GM12878 (cell line): ENCODE measurements at regions not wholly inside any gene's neighbourhood (a gene's known extent, or its start where the extent isn't known, plus 50 kb on each side); places are given as distances from the start of the nearest gene placed in this dataset.

Experiments
- ATAC-seq: fragments of 200-7000 bp; cut with Tn5 transposase; 3 replicates; pipeline ENCODE4 v1.9.1; 2020; ENCODE audit warnings: mild to moderate bottlenecking, moderate library complexity
- BruUV-seq: library from RNA; stranded (reverse); fragments of 400-500 nt; replicated peaks from 2 replicates; lab custom pipeline; 2021; lab: Mats Ljungman, UMichigan
- CTCF ChIA-PET: fragments of 300-600 bp; sonication (Branson Sonifier 250); formaldehyde crosslinking; extraction: SDS; loops from one replicate; lab custom pipeline; 2021; ENCODE audit warnings: inconsistent platforms; lab: Yijun Ruan, JAX
- POLR2A ChIA-PET: fragments of 350-600 bp; formaldehyde crosslinking; extraction: SDS; loops from one replicate; lab custom pipeline; 2021; ENCODE audit warnings: inconsistent platforms; lab: Charles Lee
- RAD21 ChIA-PET: fragments of 300-600 bp; sonication (Branson Sonifier 250); formaldehyde crosslinking; loops from one replicate; lab custom pipeline; 2023; ENCODE audit warnings: antibody characterized with exemption; ENCODE audit not compliant: unreplicated experiment; lab: Charles Lee
- SMC1A ChIA-PET: fragments of 300-600 bp; sonication (Branson Sonifier 250); formaldehyde crosslinking; loops from one replicate; lab custom pipeline; 2023; ENCODE audit not compliant: unreplicated experiment, uncharacterized antibody; lab: Charles Lee
- DNase-seq: peaks from one replicate; pipeline ENCODE4 v3.0.0-alpha.2; 2011; ENCODE audit warnings: low read depth, low spot score
- FAIRE-seq: peaks from 3 replicates; lab custom pipeline; 2011; peaks lifted over from hg19 to GRCh38; lab: Jason Lieb, UNC
- H2AFZ ChIP-seq: 2 replicates; pipeline ENCODE4 v1.6.0; 2011; ENCODE audit warnings: low read depth, low read length, control low read depth; ENCODE audit not compliant: control insufficient read depth
- H3K27ac ChIP-seq: 2 replicates; pipeline ENCODE4 v1.5.1; 2011; ENCODE audit warnings: control low read depth; ENCODE audit not compliant: control insufficient read depth, insufficient read depth
- H3K27me3 ChIP-seq, 2 experiments: replicated peaks in 1 of 2; 2 replicates each; pipeline versions ENCODE4 v1.6.0 to v1.6.1; 2011; ENCODE audit warnings: low read length in 1 of 2; ENCODE audit not compliant: control insufficient read depth in 2 of 2, insufficient read depth in 2 of 2
- H3K36me3 ChIP-seq, 2 experiments: 2 replicates each; pipeline ENCODE4 v1.5.1; 2011; ENCODE audit warnings: low read length in 1 of 2; ENCODE audit not compliant: control insufficient read depth in 2 of 2, insufficient read depth in 2 of 2
- H3K4me1 ChIP-seq: 2 replicates; pipeline ENCODE4 v1.6.1; 2011; ENCODE audit warnings: mild to moderate bottlenecking, low read length, moderate library complexity, mixed read lengths; ENCODE audit not compliant: control insufficient read depth, insufficient read depth
- H3K4me2 ChIP-seq: 2 replicates; pipeline ENCODE4 v1.6.0; 2011; ENCODE audit warnings: control low read depth; ENCODE audit not compliant: control insufficient read depth, insufficient read depth
- H3K4me3 ChIP-seq: fragments of 200-600 bp; sonication (generic); 2 replicates; pipeline ENCODE4 v1.5.1; 2016
- H3K79me2 ChIP-seq: 2 replicates; pipeline ENCODE4 v1.6.0; 2011; ENCODE audit warnings: low read length; ENCODE audit not compliant: control insufficient read depth, insufficient read depth
- H3K9ac ChIP-seq: 2 replicates; pipeline ENCODE4 v1.8.0; 2011; ENCODE audit warnings: low read length, control low read depth, mixed read lengths; ENCODE audit not compliant: control insufficient read depth, insufficient read depth
- H3K9me3 ChIP-seq: replicated peaks from 3 replicates; pipeline ENCODE4 v1.5.1; 2011; ENCODE audit warnings: mild to moderate bottlenecking, low read length; ENCODE audit not compliant: control insufficient read depth, insufficient read depth
- H4K20me1 ChIP-seq: 2 replicates; pipeline ENCODE4 v1.6.0; 2011; ENCODE audit not compliant: control insufficient read depth, insufficient read depth
- DPF2 ChIP-seq: fragments of 450-650 bp; IDR thresholded peaks from 2 replicates; pipeline ENCODE4 v1.6.1; 2017; ENCODE audit warnings: mild to moderate bottlenecking
- EP300 ChIP-seq, 2 experiments: fragments of 150-350 bp in 1 of 2; IDR thresholded peaks; 2 replicates each; pipeline ENCODE4 v1.6.1; 2011 to 2012; ENCODE audit warnings: low read depth in 2 of 2, low read length in 2 of 2, borderline replicate concordance in 1 of 2, improper control_type of control experiment in 1 of 2, inconsistent platforms in 1 of 2; ENCODE audit not compliant: control insufficient read depth in 1 of 2
- FOS ChIP-seq: IDR thresholded peaks from 3 replicates; pipeline ENCODE4 v1.6.1; 2011; ENCODE audit warnings: borderline replicate concordance; ENCODE audit not compliant: insufficient read length; ENCODE audit errors: extremely low read depth
- LARP7 ChIP-seq: fragments of 450-650 bp; IDR thresholded peaks from 2 replicates; pipeline ENCODE4 v1.6.1; 2017; ENCODE audit warnings: mild to moderate bottlenecking
- MYC ChIP-seq: IDR thresholded peaks from 2 replicates; pipeline ENCODE4 v1.6.1; 2011; ENCODE audit warnings: mild to moderate bottlenecking, low read length, moderate library complexity, inconsistent platforms; ENCODE audit not compliant: insufficient read depth, insufficient replicate concordance, insufficient read length, severe bottlenecking
- POU2F2 ChIP-seq: IDR thresholded peaks from 3 replicates; pipeline ENCODE4 v1.6.1; 2011; ENCODE audit warnings: low read depth, mild to moderate bottlenecking, low read length, borderline replicate concordance
- SMC3 ChIP-seq: IDR thresholded peaks from 2 replicates; pipeline ENCODE4 v1.6.1; 2011; ENCODE audit warnings: low read length, improper control_type of control experiment, borderline replicate concordance
- TARDBP ChIP-seq: IDR thresholded peaks from 2 replicates; pipeline ENCODE4 v1.6.1; 2016; ENCODE audit warnings: borderline replicate concordance
- WRNIP1 ChIP-seq: IDR thresholded peaks from 2 replicates; pipeline ENCODE4 v1.6.1; 2011; ENCODE audit warnings: low read depth, low read length, improper control_type of control experiment, borderline replicate concordance
- YY1 ChIP-seq: IDR thresholded peaks from 2 replicates; pipeline ENCODE4 v1.6.1; 2011; ENCODE audit warnings: low read depth, mild to moderate bottlenecking, low read length
- WGBS: methylation state at CpG from one replicate; pipeline ENCODE4 v1.1.6; 2016; ENCODE audit warnings: low lambda C conversion rate; ENCODE audit not compliant: insufficient replicate concordance, insufficient coverage; ENCODE audit errors: missing lambda C conversion rate; 5-methylcytosine and 5-hydroxymethylcytosine counted together
- in situ Hi-C: fragments of 300-500 bp; cut with MboI; formaldehyde crosslinking; loops from 9 replicates; pipeline ENCODE4 v1.14.3; 2018; ENCODE audit warnings: mixed read lengths
- intact Hi-C: fragments of 100-400 bp; cut with micrococcal nuclease; formaldehyde crosslinking; loops from one replicate; pipeline ENCODE4 v1.14.2; 2022; ENCODE audit not compliant: unreplicated experiment
- TF ChIP-seq, protein P1 (sequence below): IDR thresholded peaks from 2 replicates; pipeline ENCODE4 v1.6.1; 2011; ENCODE audit warnings: borderline replicate concordance, low read depth, mild to moderate bottlenecking, moderate library complexity, low read length; ENCODE audit not compliant: insufficient read depth, poor library complexity, severe bottlenecking

- Histone ChIP-seq H3K79me2 (no peaks in the 10 kb centered on the region), H3K27me3 (no peaks in the 10 kb centered on the region), H3K9ac (no peak overlapping the region), H3K9me3 (no peaks in the 10 kb centered on the region), H2AFZ (no peak overlapping the region), H3K27ac (no peak overlapping the region), H3K4me2 (no peak overlapping the region), H3K36me3 (no peaks in the 10 kb centered on the region), H4K20me1 (no peaks in the 10 kb centered on the region), H3K4me3 (no peak overlapping the region), H3K4me1 (no peaks in the 10 kb centered on the region)
- intact Hi-C loops = no loop called here
- FAIRE-seq = no peak
- in situ Hi-C loops = no loop called here
- no peak for TF ChIP-seq MYC
- no peak for TF ChIP-seq POU2F2
- no peak for TF ChIP-seq YY1
- no peak for TF ChIP-seq SMC3
- TF ChIP-seq FOS = no peak
- TF ChIP-seq EP300 (IDR thresholded peaks at IDR 0.05; ENCODE audit: borderline replicate concordance in 1 of 2, control insufficient read depth in 1 of 2, low read depth in 2 of 2, low read length in 2 of 2) = no peak
- TF ChIP-seq, protein P1, sequence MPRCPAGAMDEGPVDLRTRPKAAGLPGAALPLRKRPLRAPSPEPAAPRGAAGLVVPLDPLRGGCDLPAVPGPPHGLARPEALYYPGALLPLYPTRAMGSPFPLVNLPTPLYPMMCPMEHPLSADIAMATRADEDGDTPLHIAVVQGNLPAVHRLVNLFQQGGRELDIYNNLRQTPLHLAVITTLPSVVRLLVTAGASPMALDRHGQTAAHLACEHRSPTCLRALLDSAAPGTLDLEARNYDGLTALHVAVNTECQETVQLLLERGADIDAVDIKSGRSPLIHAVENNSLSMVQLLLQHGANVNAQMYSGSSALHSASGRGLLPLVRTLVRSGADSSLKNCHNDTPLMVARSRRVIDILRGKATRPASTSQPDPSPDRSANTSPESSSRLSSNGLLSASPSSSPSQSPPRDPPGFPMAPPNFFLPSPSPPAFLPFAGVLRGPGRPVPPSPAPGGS = no peak
- no peak for TF ChIP-seq WRNIP1
- TF ChIP-seq TARDBP = no peak
- no peak for TF ChIP-seq DPF2
- no peak for TF ChIP-seq LARP7
- ChIA-PET CTCF (no interaction called here), RAD21 (no interaction called here), POLR2A (no interaction called here), SMC1A (no interaction called here)
- ATAC-seq = no peak
- 59% methylated on average over 2 of the region's 2 CpGs for WGBS
- no TSS peak for BruUV-seq
- DNase-seq = no peak
Observed at GRCh38 chr12:24393071-24393470, 443.6 kb upstream of the SOX5 start.
